WTC11 (cell line): ENCODE measurements at regions not wholly inside any gene's neighbourhood (a gene's known extent, or its start where the extent isn't known, plus 50 kb on each side); places are given as distances from the start of the nearest gene placed in this dataset.

ENCODE experiments used
- ATAC-seq: fragments of 200-7000 bp; cut with Tn5 transposase; 2 replicates; pipeline ENCODE4 v1.10.0; 2021; ENCODE audit warnings: mild to moderate bottlenecking, moderate library complexity
- CTCF ChIA-PET: fragments of 300-600 bp; sonication (Branson Sonifier 250); formaldehyde crosslinking; loops from one replicate; lab custom pipeline; 2021; ENCODE audit warnings: antibody characterized with exemption; lab: Charles Lee
- POLR2A ChIA-PET: fragments of 350-600 bp; sonication (Branson Sonifier 250); formaldehyde crosslinking; loops from one replicate; lab custom pipeline; 2021; ENCODE audit warnings: antibody characterized with exemption; lab: Charles Lee
- DNase-seq: peaks from one replicate; pipeline ENCODE4 v3.0.0; 2021; ENCODE audit warnings: low spot score
- H3K27ac Mint-ChIP-seq: 2 replicates; pipeline ENCODE4 v1.8.0; 2021; ENCODE audit warnings: mixed read lengths
- H3K27me3 Mint-ChIP-seq: 2 replicates; pipeline ENCODE4 v1.8.0; 2021; ENCODE audit warnings: low read depth, mild to moderate bottlenecking, moderate library complexity, mixed read lengths
- H3K36me3 Mint-ChIP-seq: 2 replicates; pipeline ENCODE4 v1.8.0; 2021; ENCODE audit warnings: mixed read lengths
- H3K4me1 Mint-ChIP-seq: 2 replicates; pipeline ENCODE4 v1.8.0; 2022; ENCODE audit warnings: mixed read lengths
- H3K4me3 Mint-ChIP-seq: 2 replicates; pipeline ENCODE4 v1.8.0; 2021; ENCODE audit warnings: mild to moderate bottlenecking, moderate library complexity, mixed read lengths
- H3K9me3 Mint-ChIP-seq: 2 replicates; pipeline ENCODE4 v1.8.0; 2021; ENCODE audit warnings: mixed read lengths
- AFF4 ChIP-seq: sonication (generic); formaldehyde crosslinking; IDR thresholded peaks from 2 replicates; pipeline ENCODE4 v1.8.1; 2023; ENCODE audit warnings: mild to moderate bottlenecking, missing genetic modification reagents, borderline replicate concordance
- ATF3 ChIP-seq: sonication (generic); formaldehyde crosslinking; conservative IDR thresholded peaks from 2 replicates; pipeline ENCODE4 v1.8.1; 2022; ENCODE audit warnings: mild to moderate bottlenecking, missing genetic modification reagents
- E2F4 ChIP-seq: sonication (generic); formaldehyde crosslinking; IDR thresholded peaks from 2 replicates; pipeline ENCODE4 v1.8.1; 2022; ENCODE audit warnings: low read depth, mild to moderate bottlenecking, moderate library complexity, missing genetic modification reagents, borderline replicate concordance
- EMX1 ChIP-seq: fragments of 250-450 bp; sonication (Bioruptor Pico); IDR thresholded peaks from 2 replicates; pipeline ENCODE4 v1.8.0; 2021; ENCODE audit warnings: mild to moderate bottlenecking
- FOXP4 ChIP-seq: sonication (generic); formaldehyde crosslinking; IDR thresholded peaks from 2 replicates; pipeline ENCODE4 v1.8.0; 2022; ENCODE audit warnings: mild to moderate bottlenecking, missing genetic modification reagents
- MXD4 ChIP-seq: fragments of 250-450 bp; sonication (Bioruptor Pico); IDR thresholded peaks from 2 replicates; pipeline ENCODE4 v1.8.0; 2021; ENCODE audit warnings: mild to moderate bottlenecking, moderate library complexity, borderline replicate concordance
- NFATC4 ChIP-seq: fragments of 250-450 bp; sonication (Bioruptor Pico); IDR thresholded peaks from 2 replicates; pipeline ENCODE4 v1.9.0; 2021; ENCODE audit warnings: mild to moderate bottlenecking
- NFE2L1 ChIP-seq: sonication (generic); formaldehyde crosslinking; IDR thresholded peaks from 2 replicates; pipeline ENCODE4 v1.8.1; 2023; ENCODE audit warnings: missing genetic modification reagents
- NFYB ChIP-seq: sonication (generic); formaldehyde crosslinking; conservative IDR thresholded peaks from 2 replicates; pipeline ENCODE4 v1.8.0; 2022; ENCODE audit warnings: low read depth, missing genetic modification reagents
- NR3C1 ChIP-seq: sonication (generic); formaldehyde crosslinking; conservative IDR thresholded peaks from 2 replicates; pipeline ENCODE4 v1.8.1; 2023; ENCODE audit warnings: low read depth, mild to moderate bottlenecking, missing genetic modification reagents
- OVOL2 ChIP-seq: fragments of 250-450 bp; sonication (Bioruptor Pico); IDR thresholded peaks from 2 replicates; pipeline ENCODE4 v1.9.0; 2021; ENCODE audit warnings: mild to moderate bottlenecking, borderline replicate concordance
- STAT6 ChIP-seq: sonication (generic); formaldehyde crosslinking; conservative IDR thresholded peaks from 2 replicates; pipeline ENCODE4 v1.8.1; 2023; ENCODE audit warnings: mild to moderate bottlenecking, low read depth, missing genetic modification reagents, moderate library complexity
- TEAD1 ChIP-seq: sonication (generic); formaldehyde crosslinking; IDR thresholded peaks from 2 replicates; pipeline ENCODE4 v1.8.0; 2022; ENCODE audit warnings: mild to moderate bottlenecking, missing genetic modification reagents
- ZMAT4 ChIP-seq: fragments of 250-450 bp; sonication (Bioruptor Pico); IDR thresholded peaks from 2 replicates; pipeline ENCODE4 v1.9.0; 2021; ENCODE audit warnings: mild to moderate bottlenecking
- ZNF219 ChIP-seq: sonication (generic); formaldehyde crosslinking; IDR thresholded peaks from 2 replicates; pipeline ENCODE4 v1.8.0; 2023; ENCODE audit warnings: missing genetic modification reagents, mild to moderate bottlenecking, borderline replicate concordance
- ZNF232 ChIP-seq: sonication (generic); formaldehyde crosslinking; IDR thresholded peaks from 2 replicates; pipeline ENCODE4 v1.8.0; 2022; ENCODE audit warnings: mild to moderate bottlenecking, missing genetic modification reagents
- ZNF425 ChIP-seq: fragments of 250-450 bp; sonication (Bioruptor Pico); conservative IDR thresholded peaks from 2 replicates; pipeline ENCODE4 v1.9.0; 2021; ENCODE audit warnings: mild to moderate bottlenecking

GRCh38 chr4:17029432-17029831 lies 131.0 kb upstream of the LDB2 start:
- peaks cover 23% of the 10 kb centered on the region for H3K27me3 Mint-ChIP-seq
- H3K36me3 Mint-ChIP-seq = peaks cover 12% of the 10 kb centered on the region
- ATAC-seq (no peak), DNase-seq (no peak)
- H3K9me3 Mint-ChIP-seq = peaks cover 12% of the 10 kb centered on the region; the same call in 1 of the 2 replicates
- no peak overlapping the region for H3K27ac Mint-ChIP-seq
- ChIA-PET POLR2A (no interaction called here), CTCF (interaction anchor here (0.9 kb wide), 1 partner anchor 69 kb away, joined by 3 read pairs; no protein-coding TSS in a partner anchor)
- TF ChIP-seq AFF4 (CRISPR knock-in tag) (no peak), ZNF219 (CRISPR knock-in tag) (no peak), MXD4 (CRISPR knock-in tag) (no peak), FOXP4 (CRISPR knock-in tag) (no peak), OVOL2 (no peak), ZMAT4 (CRISPR knock-in tag) (no peak), NFYB (CRISPR knock-in tag) (no peak), NR3C1 (CRISPR knock-in tag) (no peak), ZNF232 (CRISPR knock-in tag) (no peak), E2F4 (no peak), NFE2L1 (no peak), NFATC4 (CRISPR knock-in tag) (no peak), ATF3 (CRISPR knock-in tag) (no peak), STAT6 (CRISPR knock-in tag) (no peak), ZNF425 (no peak), EMX1 (CRISPR knock-in tag) (no peak), TEAD1 (no peak)
- peaks cover 38% of the 10 kb centered on the region for H3K4me1 Mint-ChIP-seq
- no peak overlapping the region for H3K4me3 Mint-ChIP-seq
